K562 (cell line): ENCODE measurements at regions not wholly inside any gene's neighbourhood (a gene's known extent, or its start where the extent isn't known, plus 50 kb on each side); places are given as distances from the start of the nearest gene placed in this dataset.

Source experiments
- ATF3 ChIP-seq, 2 experiments: fragments of 450-650 bp in 1 of 2; sonication (generic) in 1 of 2; formaldehyde crosslinking in 1 of 2; IDR thresholded peaks in 1 of 2; conservative IDR thresholded peaks in 1 of 2; 2 replicates each; pipeline versions ENCODE4 v1.6.1 to v1.8.1; 2016 to 2023; ENCODE audit warnings: mild to moderate bottlenecking in 2 of 2, moderate library complexity in 2 of 2, inconsistent platforms in 1 of 2, missing genetic modification reagents in 1 of 2
- CHD4 ChIP-seq: fragments of 200-600 bp; sonication (generic); IDR thresholded peaks from 3 replicates; pipeline ENCODE4 v1.6.1; 2012; ENCODE audit warnings: low read depth, mild to moderate bottlenecking, mixed read lengths, low read length, inconsistent platforms; ENCODE audit not compliant: insufficient read depth, insufficient replicate concordance, poor library complexity, severe bottlenecking
- HDAC2 ChIP-seq: fragments of 450-650 bp; IDR thresholded peaks from 2 replicates; pipeline ENCODE4 v1.6.1; 2016; ENCODE audit warnings: mild to moderate bottlenecking
- HLTF ChIP-seq: fragments of 450-650 bp; IDR thresholded peaks from 2 replicates; pipeline ENCODE4 v1.6.1; 2016
- KLF6 ChIP-seq: fragments of 250-450 bp; sonication (Bioruptor Pico); IDR thresholded peaks from 2 replicates; pipeline ENCODE4 v1.4.0; 2020; ENCODE audit warnings: mild to moderate bottlenecking, moderate library complexity, borderline replicate concordance
- MBD1 ChIP-seq: fragments of 250-450 bp; sonication (Bioruptor Pico); IDR thresholded peaks from 2 replicates; pipeline ENCODE4 v1.8.0; 2022; ENCODE audit warnings: inconsistent platforms
- MBD2 ChIP-seq: sonication (generic); IDR thresholded peaks from 2 replicates; pipeline ENCODE4 v1.6.1; 2016; ENCODE audit warnings: low read depth, borderline replicate concordance
- MIER1 ChIP-seq: fragments of 450-650 bp; IDR thresholded peaks from 2 replicates; pipeline ENCODE4 v1.6.1; 2016; ENCODE audit warnings: antibody characterized with exemption, mild to moderate bottlenecking, low read depth
- MNT ChIP-seq, 2 experiments: fragments of 450-650 bp; conservative IDR thresholded peaks; 2 replicates each; pipeline ENCODE4 v1.6.1; 2017; ENCODE audit warnings: mild to moderate bottlenecking in 2 of 2, moderate library complexity in 2 of 2
- NCOA4 ChIP-seq: fragments of 450-650 bp; IDR thresholded peaks from 2 replicates; pipeline ENCODE4 v1.6.1; 2018; ENCODE audit warnings: mild to moderate bottlenecking; ENCODE audit not compliant: partially characterized antibody
- NFATC3 ChIP-seq: fragments of 450-650 bp; IDR thresholded peaks from 2 replicates; pipeline ENCODE4 v1.6.1; 2017; ENCODE audit warnings: mild to moderate bottlenecking
- PCBP2 ChIP-seq: fragments of 200-400 bp; formaldehyde crosslinking; IDR thresholded peaks from 2 replicates; pipeline ENCODE4 v1.6.1; 2018; ENCODE audit warnings: low read length, low read depth, mild to moderate bottlenecking, moderate library complexity; ENCODE audit not compliant: poor library complexity, severe bottlenecking
- PHF21A ChIP-seq: fragments of 450-650 bp; IDR thresholded peaks from 2 replicates; pipeline ENCODE4 v1.6.1; 2017; ENCODE audit warnings: low read depth, borderline replicate concordance
- SMARCA5 ChIP-seq: fragments of 450-650 bp; IDR thresholded peaks from 2 replicates; pipeline ENCODE4 v1.6.1; 2016
- SP1 ChIP-seq: sonication (generic); formaldehyde crosslinking; IDR thresholded peaks from 2 replicates; pipeline ENCODE4 v1.8.1; 2022; ENCODE audit warnings: mild to moderate bottlenecking, missing genetic modification reagents
- STAT5B ChIP-seq: fragments of 250-450 bp; sonication (Bioruptor Pico); IDR thresholded peaks from 2 replicates; pipeline ENCODE4 v1.8.0; 2021; ENCODE audit warnings: mild to moderate bottlenecking, inconsistent platforms
- TAL1 ChIP-seq: fragments of 450-650 bp; IDR thresholded peaks from 2 replicates; pipeline ENCODE4 v1.6.1; 2016; ENCODE audit warnings: mild to moderate bottlenecking
- TFE3 ChIP-seq: fragments of 450-650 bp; formaldehyde crosslinking; IDR thresholded peaks from 2 replicates; pipeline ENCODE4 v1.4.0; 2020; ENCODE audit warnings: mild to moderate bottlenecking, mixed read lengths
- ZC3H8 ChIP-seq: fragments of 450-650 bp; IDR thresholded peaks from 2 replicates; pipeline ENCODE4 v1.6.1; 2017
- ZFP1 ChIP-seq: fragments of 450-650 bp; formaldehyde crosslinking; IDR thresholded peaks from 2 replicates; pipeline ENCODE4 v1.4.0; 2020; ENCODE audit warnings: mild to moderate bottlenecking, mixed read lengths
- ZNF253 ChIP-seq: fragments of 250-450 bp; sonication (Bioruptor Pico); conservative IDR thresholded peaks from 2 replicates; pipeline ENCODE4 v1.6.1; 2021; ENCODE audit warnings: mild to moderate bottlenecking
- ZNF668 ChIP-seq: fragments of 250-450 bp; sonication (Bioruptor Pico); IDR thresholded peaks from 2 replicates; pipeline ENCODE4 v1.8.0; 2022; ENCODE audit warnings: mild to moderate bottlenecking, inconsistent platforms
- ZNF830 ChIP-seq: fragments of 250-450 bp; sonication (Bioruptor Pico); IDR thresholded peaks from 2 replicates; pipeline ENCODE4 v1.5.0; 2021; ENCODE audit warnings: mild to moderate bottlenecking

- TF ChIP-seq ZFP1 (no peak), SP1 (CRISPR knock-in tag) (peak; percentile 47; the same call in 1 of the 2 replicates), ZNF830 (CRISPR knock-in tag) (peak; percentile 54; the same call in 1 of the 2 replicates), SMARCA5 (no peak), ZNF253 (CRISPR knock-in tag) (no peak), ZC3H8 (no peak), MBD2 (peak; percentile 56; the same call in 1 of the 2 replicates), TAL1 (peak; percentile 94), MNT (conservative IDR thresholded peaks at IDR 0.05) (peak in 1 of 2 experiments; percentile 54; a peak in 2 of 4 replicates), KLF6 (no peak), HDAC2 (peak; percentile 93), CHD4 (no peak), PHF21A (no peak), ZNF668 (CRISPR knock-in tag) (no peak), STAT5B (no peak), PCBP2 (no peak), NFATC3 (no peak), MIER1 (no peak), HLTF (no peak), TFE3 (CRISPR knock-in tag) (no peak; the same call in 1 of the 2 replicates), ATF3 (IDR thresholded peaks at IDR 0.05) (peak; percentile 54; the same call in 1 of the 2 replicates), ATF3 (CRISPR knock-in tag; conservative IDR thresholded peaks at IDR 0.05) (no peak; the same call in 1 of the 2 replicates), NCOA4 (no peak), MBD1 (CRISPR knock-in tag) (no peak)
These were observed 135.1 kb downstream of the CHD1L start (continued) for GRCh38 chr1:147377263-147378246.
